ENCODE measurements at regions not wholly inside any gene's neighbourhood (a gene's known extent, or its start where the extent isn't known, plus 50 kb on each side); places are given as distances from the start of the nearest gene placed in this dataset.

GRCh38 chr4:63607169-63607872 is 801.9 kb downstream of the TECRL start:
- no peak for DNase-seq
- H3K9ac ChIP-seq (ENCODE audit: low read length in 3 of 3) = no peak overlapping the region
- intact Hi-C loops (cut with DNase I) = no loop called here
- FAIRE-seq = no peak
- no peaks in the 10 kb centered on the region for H3K27me3 ChIP-seq (ENCODE audit: control insufficient read depth, insufficient read depth, low read length)
- H3K4me3 ChIP-seq (ENCODE audit: low read length in 3 of 3) = no peak overlapping the region
- no peaks in the 10 kb centered on the region for H3K4me1 ChIP-seq (ENCODE audit: control insufficient read depth in 2 of 3, insufficient read depth in 2 of 3, low read depth in 1 of 3, low read length in 3 of 3)
- no peaks in the 10 kb centered on the region for H3K36me3 ChIP-seq (ENCODE audit: control insufficient read depth in 2 of 3, insufficient read depth in 3 of 3, low read length in 3 of 3)
- no peaks in the 10 kb centered on the region for H3K9me3 ChIP-seq (ENCODE audit: control insufficient read depth in 2 of 3, insufficient read depth in 1 of 3, low read length in 3 of 3)
- no peak for TF ChIP-seq CTCF (IDR thresholded peaks at IDR 0.05; ENCODE audit: borderline replicate concordance, extremely low read depth, insufficient read depth)
- no peak overlapping the region for H3K27ac ChIP-seq (ENCODE audit: low read depth in 2 of 2, low read length in 2 of 2)

- no peak overlapping the region for H3K4me3 ChIP-seq (ENCODE audit: low read length in 3 of 3)
- DNase-seq (no peak), FAIRE-seq (no peak)
- intact Hi-C loops (cut with DNase I) = no loop called here
- H3K27me3 ChIP-seq (ENCODE audit: control insufficient read depth, insufficient read depth, low read length) = no peaks in the 10 kb centered on the region
- H3K9me3 ChIP-seq (ENCODE audit: control insufficient read depth in 2 of 3, insufficient read depth in 1 of 3, low read length in 3 of 3) = no peaks in the 10 kb centered on the region
- no peak overlapping the region for H3K9ac ChIP-seq (ENCODE audit: low read length in 3 of 3)
- H3K36me3 ChIP-seq (ENCODE audit: control insufficient read depth in 2 of 3, insufficient read depth in 3 of 3, low read length in 3 of 3) = no peaks in the 10 kb centered on the region
- no peaks in the 10 kb centered on the region for H3K4me1 ChIP-seq (ENCODE audit: control insufficient read depth in 2 of 3, insufficient read depth in 2 of 3, low read depth in 1 of 3, low read length in 3 of 3)
- TF ChIP-seq CTCF (IDR thresholded peaks at IDR 0.05; ENCODE audit: borderline replicate concordance, extremely low read depth, insufficient read depth) = no peak
- H3K27ac ChIP-seq (ENCODE audit: low read depth in 2 of 2, low read length in 2 of 2) = no peak overlapping the region
These were observed 819.5 kb downstream of the TECRL start for GRCh38 chr4:63589796-63590195.

- H3K9ac ChIP-seq (ENCODE audit: low read length in 3 of 3) = no peak overlapping the region
- no peaks in the 10 kb centered on the region for H3K4me1 ChIP-seq (ENCODE audit: control insufficient read depth in 2 of 3, insufficient read depth in 2 of 3, low read depth in 1 of 3, low read length in 3 of 3)
- H3K27ac ChIP-seq (ENCODE audit: low read depth in 2 of 2, low read length in 2 of 2) = no peak overlapping the region
- TF ChIP-seq CTCF (IDR thresholded peaks at IDR 0.05; ENCODE audit: borderline replicate concordance, extremely low read depth, insufficient read depth) = no peak
- intact Hi-C loops (cut with DNase I) = no loop called here
- H3K9me3 ChIP-seq (ENCODE audit: control insufficient read depth in 2 of 3, insufficient read depth in 1 of 3, low read length in 3 of 3) = peaks cover 0 to 2% (median 0%) of the 10 kb centered on the region in 3 donors
- no peak overlapping the region for H3K4me3 ChIP-seq (ENCODE audit: low read length in 3 of 3)
- H3K27me3 ChIP-seq (ENCODE audit: control insufficient read depth, insufficient read depth, low read length) = no peaks in the 10 kb centered on the region
- H3K36me3 ChIP-seq (ENCODE audit: control insufficient read depth in 2 of 3, insufficient read depth in 3 of 3, low read length in 3 of 3) = no peaks in the 10 kb centered on the region
- peak in 2 of 5 donors; percentile 27 to 33 for DNase-seq
- FAIRE-seq = no peak
These were observed 825.7 kb downstream of the TECRL start for GRCh38 chr4:63583561-63583960.

- Histone ChIP-seq H3K9me3 (ENCODE audit: control insufficient read depth in 2 of 3, insufficient read depth in 1 of 3, low read length in 3 of 3) (peaks cover 0 to 2% (median 0%) of the 10 kb centered on the region in 3 donors), H3K9ac (ENCODE audit: low read length in 3 of 3) (no peak overlapping the region), H3K4me3 (ENCODE audit: low read length in 3 of 3) (no peak overlapping the region), H3K36me3 (ENCODE audit: control insufficient read depth in 2 of 3, insufficient read depth in 3 of 3, low read length in 3 of 3) (no peaks in the 10 kb centered on the region), H3K4me1 (ENCODE audit: control insufficient read depth in 2 of 3, insufficient read depth in 2 of 3, low read depth in 1 of 3, low read length in 3 of 3) (no peaks in the 10 kb centered on the region), H3K27me3 (ENCODE audit: control insufficient read depth, insufficient read depth, low read length) (no peaks in the 10 kb centered on the region), H3K27ac (ENCODE audit: low read depth in 2 of 2, low read length in 2 of 2) (no peak overlapping the region)
- no peak for FAIRE-seq
- intact Hi-C loops (cut with DNase I) = no loop called here
- TF ChIP-seq CTCF (IDR thresholded peaks at IDR 0.05; ENCODE audit: borderline replicate concordance, extremely low read depth, insufficient read depth) = no peak
- peak in 1 of 5 donors; percentile 9 for DNase-seq
These were observed 826.2 kb downstream of the TECRL start for GRCh38 chr4:63583007-63583406.
